HCT116 (cell line): ENCODE measurements at regions not wholly inside any gene's neighbourhood (a gene's known extent, or its start where the extent isn't known, plus 50 kb on each side); places are given as distances from the start of the nearest gene placed in this dataset.

Experiments used
- ATAC-seq: fragments of 200-7000 bp; cut with Tn5 transposase; 2 replicates; pipeline ENCODE4 v1.9.1; 2020; ENCODE audit warnings: mild to moderate bottlenecking, moderate library complexity
- BruUV-seq: library from RNA; stranded (reverse); fragments of 400-500 nt; replicated peaks from 2 replicates; lab custom pipeline; 2021; lab: Mats Ljungman, UMichigan
- CTCF ChIA-PET: fragments of 300-600 bp; sonication (Branson Sonifier 250); formaldehyde crosslinking; loops from one replicate; lab custom pipeline; 2021; ENCODE audit warnings: antibody characterized with exemption; lab: Charles Lee
- POLR2A ChIA-PET: fragments of 300-600, 350-600 bp; sonication (Branson Sonifier 250); formaldehyde crosslinking; loops from one replicate; lab custom pipeline; 2021; ENCODE audit warnings: antibody characterized with exemption; lab: Charles Lee
- RAD21 ChIA-PET, 2 experiments: fragments of 300-600 bp; sonication (Branson Sonifier 250); formaldehyde crosslinking; loops; one replicate each; lab custom pipeline; 2023; ENCODE audit warnings: low total read pairs in 2 of 2; ENCODE audit not compliant: uncharacterized antibody in 2 of 2, unreplicated experiment in 2 of 2, low non-redundant PET in 1 of 2; lab: Charles Lee
- DNase-seq: peaks from one replicate; pipeline ENCODE4 v3.0.0-alpha.2; 2010; ENCODE audit warnings: low read depth, low spot score
- H2AFZ ChIP-seq: fragments of 200-600 bp; shearing (Covaris generic), sonication (generic); 2 replicates; pipeline ENCODE4 v1.6.1; 2017; ENCODE audit warnings: low read depth, mixed run types, mixed read lengths, antibody characterized with exemption, low read length; ENCODE audit not compliant: poor library complexity, severe bottlenecking
- H3K27ac ChIP-seq: 2 replicates; pipeline ENCODE4 v1.5.1; 2012; ENCODE audit warnings: low read depth, low read length
- H3K27me3 ChIP-seq: fragments of 200-600 bp; sonication (generic); 2 replicates; pipeline ENCODE4 v1.6.1; 2016; ENCODE audit warnings: mixed run types, low read length, mixed read lengths; ENCODE audit not compliant: insufficient read depth
- H3K36me3 ChIP-seq, 2 experiments: fragments of 200-500 bp in 1 of 2; fragments of 200-600 bp in 1 of 2; sonication (Bioruptor generic) in 1 of 2; sonication (generic) in 1 of 2; 2 replicates each; pipeline versions ENCODE4 v1.5.1 to v1.6.1; 2014 to 2016; ENCODE audit warnings: low read length in 2 of 2, inconsistent platforms in 1 of 2, mixed read lengths in 1 of 2, mixed run types in 1 of 2; ENCODE audit not compliant: insufficient read depth in 2 of 2, control insufficient read depth in 1 of 2
- H3K4me1 ChIP-seq, 2 experiments: fragments of 200-600 bp in 1 of 2; sonication (generic) in 1 of 2; 2 replicates each; pipeline versions ENCODE4 v1.5.1 to v1.6.1; 2012 to 2017; ENCODE audit warnings: low read length in 2 of 2, inconsistent platforms in 1 of 2, mild to moderate bottlenecking in 1 of 2, mixed read lengths in 1 of 2, mixed run types in 1 of 2, moderate library complexity in 1 of 2; ENCODE audit not compliant: insufficient read depth in 2 of 2, control insufficient read depth in 1 of 2
- H3K4me2 ChIP-seq: fragments of 200-600 bp; sonication (generic); 2 replicates; pipeline ENCODE4 v1.6.1; 2017; ENCODE audit warnings: mixed run types, low read length, mixed read lengths
- H3K4me3 ChIP-seq, 2 experiments: fragments of 200-600 bp in 1 of 2; sonication (generic) in 1 of 2; replicated peaks in 1 of 2; 2 replicates each; pipeline ENCODE4 v1.5.1; 2011 to 2016; ENCODE audit warnings: low read length in 2 of 2, control low read depth in 1 of 2, low read depth in 1 of 2, mild to moderate bottlenecking in 1 of 2, mixed read lengths in 1 of 2, mixed run types in 1 of 2
- H3K79me2 ChIP-seq: fragments of 200-600 bp; sonication (generic); 2 replicates; pipeline ENCODE4 v1.6.1; 2017; ENCODE audit warnings: mild to moderate bottlenecking, mixed run types, low read length, moderate library complexity, mixed read lengths; ENCODE audit not compliant: insufficient read depth
- H3K9ac ChIP-seq: fragments of 200-600 bp; sonication (generic); 2 replicates; pipeline ENCODE4 v1.6.1; 2016; ENCODE audit warnings: low read length, mixed read lengths
- H3K9me2 ChIP-seq: fragments of 200-600 bp; sonication (generic), shearing (Covaris generic); 2 replicates; pipeline ENCODE4 v1.6.1; 2017; ENCODE audit warnings: mixed run types, mild to moderate bottlenecking, moderate library complexity; ENCODE audit not compliant: insufficient read depth
- H3K9me3 ChIP-seq, 2 experiments: fragments of 200-500 bp in 1 of 2; fragments of 200-600 bp in 1 of 2; sonication (Bioruptor generic) in 1 of 2; sonication (generic) in 1 of 2; 2 replicates each; pipeline ENCODE4 v1.6.1; 2014 to 2017; ENCODE audit warnings: low read length in 2 of 2, mixed read lengths in 2 of 2, inconsistent platforms in 1 of 2, low read depth in 1 of 2, mild to moderate bottlenecking in 1 of 2, mixed run types in 1 of 2, moderate library complexity in 1 of 2; ENCODE audit not compliant: control insufficient read depth in 1 of 2, insufficient read depth in 1 of 2
- H4K20me1 ChIP-seq: fragments of 200-600 bp; sonication (generic), shearing (Covaris generic); 2 replicates; pipeline ENCODE4 v1.6.1; 2017; ENCODE audit warnings: mixed run types, mild to moderate bottlenecking, moderate library complexity; ENCODE audit not compliant: insufficient read depth
- CBX3 ChIP-seq: IDR thresholded peaks from 2 replicates; pipeline ENCODE4 v1.6.1; 2012; ENCODE audit warnings: low read depth
- EGR1 ChIP-seq: IDR thresholded peaks from 2 replicates; pipeline ENCODE4 v1.6.1; 2012; ENCODE audit warnings: low read depth
- ELF1 ChIP-seq: IDR thresholded peaks from 2 replicates; pipeline ENCODE4 v1.6.1; 2012; ENCODE audit warnings: low read depth, borderline replicate concordance
- EZH2 ChIP-seq: fragments of 200-600 bp; sonication (generic); IDR thresholded peaks from 2 replicates; pipeline ENCODE4 v1.6.1; 2017; ENCODE audit warnings: antibody characterized with exemption, mixed run types
- EZH2phosphoT487 ChIP-seq: fragments of 200-600 bp; IDR thresholded peaks from 2 replicates; pipeline ENCODE4 v1.6.1; 2018; ENCODE audit warnings: antibody characterized with exemption, borderline replicate concordance
- FOSL1 ChIP-seq: IDR thresholded peaks from 2 replicates; pipeline ENCODE4 v1.6.1; 2012; ENCODE audit warnings: low read depth
- POLR2AphosphoS5 ChIP-seq: IDR thresholded peaks from 2 replicates; pipeline ENCODE4 v1.6.1; 2011; ENCODE audit warnings: mild to moderate bottlenecking, low read depth, low read length, moderate library complexity
- RAD21 ChIP-seq: IDR thresholded peaks from 2 replicates; pipeline ENCODE4 v1.6.1; 2012; ENCODE audit warnings: low read depth, mild to moderate bottlenecking
- SIN3A ChIP-seq: IDR thresholded peaks from 2 replicates; pipeline ENCODE4 v1.6.1; 2012; ENCODE audit warnings: low read depth
- TCF7L2 ChIP-seq: IDR thresholded peaks from 2 replicates; pipeline ENCODE4 v1.7.0; 2011; ENCODE audit warnings: borderline replicate concordance, inconsistent platforms; ENCODE audit not compliant: insufficient read depth, insufficient read length; ENCODE audit errors: extremely low read depth
- YY1 ChIP-seq: IDR thresholded peaks from 2 replicates; pipeline ENCODE4 v1.6.1; 2011; ENCODE audit warnings: low read length, low read depth, moderate library complexity, mild to moderate bottlenecking; ENCODE audit not compliant: insufficient replicate concordance; ENCODE audit errors: extremely low read depth
- intact Hi-C: fragments of 100-400 bp; cut with micrococcal nuclease; formaldehyde crosslinking; loops from 2 replicates; pipeline ENCODE4 v1.10.0; 2022
- TF ChIP-seq, protein P1 (sequence below): IDR thresholded peaks from 2 replicates; pipeline ENCODE4 v1.6.1; 2011; ENCODE audit warnings: mild to moderate bottlenecking, low read length, moderate library complexity; ENCODE audit not compliant: insufficient replicate concordance; ENCODE audit errors: extremely low read depth
- TF ChIP-seq, protein P2 (sequence below): IDR thresholded peaks from 2 replicates; pipeline ENCODE4 v1.6.1; 2012; ENCODE audit warnings: low read depth
- TF ChIP-seq, protein P3 (sequence below), 3 experiments: fragments of 200-600 bp in 1 of 3; sonication (generic) in 1 of 3; IDR thresholded peaks in 2 of 3; conservative IDR thresholded peaks in 1 of 3; 2 replicates each; pipeline ENCODE4 v1.5.1; 2012 to 2017; ENCODE audit warnings: low read depth in 2 of 3, low read length in 2 of 3, antibody characterized with exemption in 1 of 3, borderline replicate concordance in 1 of 3, control low read depth in 1 of 3, mild to moderate bottlenecking in 1 of 3, mixed read lengths in 1 of 3, mixed run types in 1 of 3, moderate library complexity in 1 of 3; ENCODE audit not compliant: insufficient read depth in 1 of 3
- TF ChIP-seq, protein P4 (sequence below): IDR thresholded peaks from 2 replicates; pipeline ENCODE4 v1.6.1; 2012
- TF ChIP-seq, protein P5 (sequence below): IDR thresholded peaks from 2 replicates; pipeline ENCODE4 v1.6.1; 2012

DNA sequence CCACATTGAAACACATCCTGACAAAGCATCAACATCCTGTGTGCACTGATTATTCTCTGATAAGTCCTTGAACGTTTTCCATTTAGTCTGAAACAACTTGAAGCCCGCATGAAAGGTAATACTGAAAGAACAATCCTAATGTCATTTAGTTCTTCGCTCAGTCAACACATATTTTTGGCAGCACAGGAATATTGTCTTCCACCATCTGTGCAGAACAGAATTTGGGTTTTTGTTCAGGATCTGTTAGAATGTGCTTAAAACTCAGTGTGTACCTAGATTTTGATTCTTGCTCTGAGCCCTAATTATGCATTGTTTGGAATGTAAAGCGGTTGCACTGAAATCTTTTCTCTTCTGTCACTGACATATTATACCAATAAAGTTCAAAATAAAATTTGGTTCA, 1036.6 kb downstream of the CDH11 start (continued):
- TF ChIP-seq, protein P1, sequence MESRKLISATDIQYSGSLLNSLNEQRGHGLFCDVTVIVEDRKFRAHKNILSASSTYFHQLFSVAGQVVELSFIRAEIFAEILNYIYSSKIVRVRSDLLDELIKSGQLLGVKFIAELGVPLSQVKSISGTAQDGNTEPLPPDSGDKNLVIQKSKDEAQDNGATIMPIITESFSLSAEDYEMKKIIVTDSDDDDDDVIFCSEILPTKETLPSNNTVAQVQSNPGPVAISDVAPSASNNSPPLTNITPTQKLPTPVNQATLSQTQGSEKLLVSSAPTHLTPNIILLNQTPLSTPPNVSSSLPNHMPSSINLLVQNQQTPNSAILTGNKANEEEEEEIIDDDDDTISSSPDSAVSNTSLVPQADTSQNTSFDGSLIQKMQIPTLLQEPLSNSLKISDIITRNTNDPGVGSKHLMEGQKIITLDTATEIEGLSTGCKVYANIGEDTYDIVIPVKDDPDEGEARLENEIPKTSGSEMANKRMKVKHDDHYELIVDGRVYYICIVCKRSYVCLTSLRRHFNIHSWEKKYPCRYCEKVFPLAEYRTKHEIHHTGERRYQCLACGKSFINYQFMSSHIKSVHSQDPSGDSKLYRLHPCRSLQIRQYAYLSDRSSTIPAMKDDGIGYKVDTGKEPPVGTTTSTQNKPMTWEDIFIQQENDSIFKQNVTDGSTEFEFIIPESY: no peak
- no peak for TF ChIP-seq RAD21

DNA sequence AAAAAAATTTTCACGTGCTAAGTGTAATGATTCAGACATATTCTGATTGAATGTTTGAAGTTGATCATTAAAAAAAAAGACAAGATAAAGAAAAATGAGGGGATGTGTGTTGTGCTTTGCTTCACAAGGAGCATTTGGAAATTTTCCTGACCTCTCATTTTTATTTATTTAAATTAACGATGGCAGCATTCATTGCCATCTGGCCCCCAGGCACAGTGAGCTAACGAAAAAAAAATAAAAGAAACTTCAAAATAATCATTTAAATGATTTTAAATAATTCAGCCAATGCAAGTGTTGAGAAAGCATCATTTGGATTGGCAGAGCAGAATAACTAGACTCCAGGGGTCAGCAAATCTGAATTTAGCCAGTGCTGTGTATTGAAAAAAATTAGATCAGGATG, 1037.2 kb downstream of the CDH11 start:
- no peaks in the 10 kb centered on the region for H3K36me3 ChIP-seq
- H3K9ac ChIP-seq: no peak overlapping the region
- no TSS peak for BruUV-seq
- H3K4me2 ChIP-seq: no peak overlapping the region
- no peaks in the 10 kb centered on the region for H3K79me2 ChIP-seq
- no peaks in the 10 kb centered on the region for H3K9me2 ChIP-seq
- no peaks in the 10 kb centered on the region for H3K27me3 ChIP-seq
- H3K4me3 ChIP-seq: no peak overlapping the region
- H3K27ac ChIP-seq: no peak overlapping the region
- intact Hi-C loops: no loop called here
- H4K20me1 ChIP-seq: no peaks in the 10 kb centered on the region
- POLR2A ChIA-PET: no interaction called here
- no peak overlapping the region for H2AFZ ChIP-seq
- H3K9me3 ChIP-seq: peaks cover 19 to 25% of the 10 kb centered on the region in 2 experiments; a peak in 2 of 4 replicates
- CTCF ChIA-PET: no interaction called here
- RAD21 ChIA-PET: no interaction called here
- DNase-seq: no peak
- no peak for ATAC-seq
- no peaks in the 10 kb centered on the region for H3K4me1 ChIP-seq
- TF ChIP-seq, protein P2, sequence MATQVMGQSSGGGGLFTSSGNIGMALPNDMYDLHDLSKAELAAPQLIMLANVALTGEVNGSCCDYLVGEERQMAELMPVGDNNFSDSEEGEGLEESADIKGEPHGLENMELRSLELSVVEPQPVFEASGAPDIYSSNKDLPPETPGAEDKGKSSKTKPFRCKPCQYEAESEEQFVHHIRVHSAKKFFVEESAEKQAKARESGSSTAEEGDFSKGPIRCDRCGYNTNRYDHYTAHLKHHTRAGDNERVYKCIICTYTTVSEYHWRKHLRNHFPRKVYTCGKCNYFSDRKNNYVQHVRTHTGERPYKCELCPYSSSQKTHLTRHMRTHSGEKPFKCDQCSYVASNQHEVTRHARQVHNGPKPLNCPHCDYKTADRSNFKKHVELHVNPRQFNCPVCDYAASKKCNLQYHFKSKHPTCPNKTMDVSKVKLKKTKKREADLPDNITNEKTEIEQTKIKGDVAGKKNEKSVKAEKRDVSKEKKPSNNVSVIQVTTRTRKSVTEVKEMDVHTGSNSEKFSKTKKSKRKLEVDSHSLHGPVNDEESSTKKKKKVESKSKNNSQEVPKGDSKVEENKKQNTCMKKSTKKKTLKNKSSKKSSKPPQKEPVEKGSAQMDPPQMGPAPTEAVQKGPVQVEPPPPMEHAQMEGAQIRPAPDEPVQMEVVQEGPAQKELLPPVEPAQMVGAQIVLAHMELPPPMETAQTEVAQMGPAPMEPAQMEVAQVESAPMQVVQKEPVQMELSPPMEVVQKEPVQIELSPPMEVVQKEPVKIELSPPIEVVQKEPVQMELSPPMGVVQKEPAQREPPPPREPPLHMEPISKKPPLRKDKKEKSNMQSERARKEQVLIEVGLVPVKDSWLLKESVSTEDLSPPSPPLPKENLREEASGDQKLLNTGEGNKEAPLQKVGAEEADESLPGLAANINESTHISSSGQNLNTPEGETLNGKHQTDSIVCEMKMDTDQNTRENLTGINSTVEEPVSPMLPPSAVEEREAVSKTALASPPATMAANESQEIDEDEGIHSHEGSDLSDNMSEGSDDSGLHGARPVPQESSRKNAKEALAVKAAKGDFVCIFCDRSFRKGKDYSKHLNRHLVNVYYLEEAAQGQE: no peak
- TF ChIP-seq EZH2 (no peak), TCF7L2 (no peak), CBX3 (no peak), EZH2phosphoT487 (no peak), POLR2AphosphoS5 (no peak), YY1 (no peak), FOSL1 (no peak), EGR1 (no peak), ELF1 (no peak), SIN3A (no peak)
- TF ChIP-seq, protein P3, sequence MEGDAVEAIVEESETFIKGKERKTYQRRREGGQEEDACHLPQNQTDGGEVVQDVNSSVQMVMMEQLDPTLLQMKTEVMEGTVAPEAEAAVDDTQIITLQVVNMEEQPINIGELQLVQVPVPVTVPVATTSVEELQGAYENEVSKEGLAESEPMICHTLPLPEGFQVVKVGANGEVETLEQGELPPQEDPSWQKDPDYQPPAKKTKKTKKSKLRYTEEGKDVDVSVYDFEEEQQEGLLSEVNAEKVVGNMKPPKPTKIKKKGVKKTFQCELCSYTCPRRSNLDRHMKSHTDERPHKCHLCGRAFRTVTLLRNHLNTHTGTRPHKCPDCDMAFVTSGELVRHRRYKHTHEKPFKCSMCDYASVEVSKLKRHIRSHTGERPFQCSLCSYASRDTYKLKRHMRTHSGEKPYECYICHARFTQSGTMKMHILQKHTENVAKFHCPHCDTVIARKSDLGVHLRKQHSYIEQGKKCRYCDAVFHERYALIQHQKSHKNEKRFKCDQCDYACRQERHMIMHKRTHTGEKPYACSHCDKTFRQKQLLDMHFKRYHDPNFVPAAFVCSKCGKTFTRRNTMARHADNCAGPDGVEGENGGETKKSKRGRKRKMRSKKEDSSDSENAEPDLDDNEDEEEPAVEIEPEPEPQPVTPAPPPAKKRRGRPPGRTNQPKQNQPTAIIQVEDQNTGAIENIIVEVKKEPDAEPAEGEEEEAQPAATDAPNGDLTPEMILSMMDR (IDR thresholded peaks at IDR 0.05 in 2 of 3, conservative IDR thresholded peaks at IDR 0.05 in 1 of 3; ENCODE audit: borderline replicate concordance in 1 of 3, insufficient read depth in 1 of 3, low read depth in 2 of 3, low read length in 2 of 3): no peak
- TF ChIP-seq, protein P4, sequence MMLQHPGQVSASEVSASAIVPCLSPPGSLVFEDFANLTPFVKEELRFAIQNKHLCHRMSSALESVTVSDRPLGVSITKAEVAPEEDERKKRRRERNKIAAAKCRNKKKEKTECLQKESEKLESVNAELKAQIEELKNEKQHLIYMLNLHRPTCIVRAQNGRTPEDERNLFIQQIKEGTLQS: no peak
- TF ChIP-seq, protein P5, sequence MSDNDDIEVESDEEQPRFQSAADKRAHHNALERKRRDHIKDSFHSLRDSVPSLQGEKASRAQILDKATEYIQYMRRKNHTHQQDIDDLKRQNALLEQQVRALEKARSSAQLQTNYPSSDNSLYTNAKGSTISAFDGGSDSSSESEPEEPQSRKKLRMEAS: no peak
